ENCODE measurements at regions not wholly inside any gene's neighbourhood (a gene's known extent, or its start where the extent isn't known, plus 50 kb on each side); places are given as distances from the start of the nearest gene placed in this dataset.

GRCh38 chr16:6038941-6039645 lies 941.5 kb upstream of the EEF2KMT start:
- TF ChIP-seq, protein P1, sequence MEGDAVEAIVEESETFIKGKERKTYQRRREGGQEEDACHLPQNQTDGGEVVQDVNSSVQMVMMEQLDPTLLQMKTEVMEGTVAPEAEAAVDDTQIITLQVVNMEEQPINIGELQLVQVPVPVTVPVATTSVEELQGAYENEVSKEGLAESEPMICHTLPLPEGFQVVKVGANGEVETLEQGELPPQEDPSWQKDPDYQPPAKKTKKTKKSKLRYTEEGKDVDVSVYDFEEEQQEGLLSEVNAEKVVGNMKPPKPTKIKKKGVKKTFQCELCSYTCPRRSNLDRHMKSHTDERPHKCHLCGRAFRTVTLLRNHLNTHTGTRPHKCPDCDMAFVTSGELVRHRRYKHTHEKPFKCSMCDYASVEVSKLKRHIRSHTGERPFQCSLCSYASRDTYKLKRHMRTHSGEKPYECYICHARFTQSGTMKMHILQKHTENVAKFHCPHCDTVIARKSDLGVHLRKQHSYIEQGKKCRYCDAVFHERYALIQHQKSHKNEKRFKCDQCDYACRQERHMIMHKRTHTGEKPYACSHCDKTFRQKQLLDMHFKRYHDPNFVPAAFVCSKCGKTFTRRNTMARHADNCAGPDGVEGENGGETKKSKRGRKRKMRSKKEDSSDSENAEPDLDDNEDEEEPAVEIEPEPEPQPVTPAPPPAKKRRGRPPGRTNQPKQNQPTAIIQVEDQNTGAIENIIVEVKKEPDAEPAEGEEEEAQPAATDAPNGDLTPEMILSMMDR (conservative IDR thresholded peaks at IDR 0.05; ENCODE audit: low read length): no peak
- TF ChIP-seq EZH2phosphoT487 (IDR thresholded peaks at IDR 0.05; ENCODE audit: borderline replicate concordance, low read depth, low read length): no peak
